CMK (cell line): ENCODE measurements at regions not wholly inside any gene's neighbourhood (a gene's known extent, or its start where the extent isn't known, plus 50 kb on each side); places are given as distances from the start of the nearest gene placed in this dataset.

ENCODE experiments used
- DNase-seq: peaks from one replicate; pipeline ENCODE4 v3.0.0-alpha.2; 2010; ENCODE audit warnings: low read depth

- no peak for DNase-seq
These were observed 184.8 kb upstream of the SASH1 start for GRCh38 chr6:148157841-148158240.

DNA sequence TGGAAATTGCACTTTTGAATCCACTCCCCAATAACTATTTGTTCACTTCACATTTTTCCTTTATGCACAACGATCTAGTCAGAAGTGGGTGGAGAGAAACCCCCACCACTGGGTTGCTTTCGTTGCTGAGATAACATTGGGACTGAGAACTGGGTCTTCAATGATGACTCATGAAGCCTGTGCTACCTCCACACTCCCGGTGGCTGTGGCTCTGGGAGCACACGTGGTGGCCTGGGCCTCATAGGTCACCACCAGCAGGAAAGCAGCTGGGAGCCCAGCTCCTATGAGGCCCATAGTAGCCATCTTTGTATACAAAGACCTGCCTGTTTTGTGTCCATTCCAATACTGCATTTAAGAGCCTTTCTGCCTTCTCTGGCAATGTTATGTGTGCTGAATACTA lies 178.0 kb upstream of the SASH1 start:
- no peak for DNase-seq

- DNase-seq = no peak
These were observed 176.2 kb upstream of the SASH1 start for GRCh38 chr6:148166339-148166968.

GRCh38 chr6:148169706-148170105 lies 172.9 kb upstream of the SASH1 start:
- no peak for DNase-seq

GRCh38 chr6:148170286-148170685 lies 172.4 kb upstream of the SASH1 start:
- no peak for DNase-seq

DNA sequence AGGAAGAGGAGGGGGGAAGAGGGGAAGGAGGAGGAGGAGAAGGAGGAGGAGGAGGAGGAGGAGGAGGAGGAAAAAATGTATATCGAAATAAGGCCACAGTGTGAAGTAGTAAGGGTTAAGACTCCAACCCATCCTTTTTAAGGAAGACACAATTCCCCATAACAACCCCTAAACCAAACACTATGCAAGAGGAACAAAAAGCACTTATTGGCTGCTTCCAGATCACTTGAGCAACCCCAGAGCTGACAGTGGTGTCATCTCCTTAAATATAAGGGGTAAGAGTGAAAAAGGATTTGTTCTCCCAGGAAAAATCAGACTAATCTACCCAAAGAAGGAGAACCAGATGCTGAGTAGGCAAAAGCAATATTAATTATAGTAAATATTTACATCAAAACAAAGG lies 169.1 kb upstream of the SASH1 start:
- DNase-seq = no peak

- no peak for DNase-seq
These were observed 167.0 kb upstream of the SASH1 start for GRCh38 chr6:148175550-148176188.

- DNase-seq = no peak
These were observed 164.9 kb upstream of the SASH1 start for GRCh38 chr6:148177589-148178233.

- DNase-seq = no peak
These were observed 162.9 kb upstream of the SASH1 start for GRCh38 chr6:148179786-148180185.

GRCh38 chr6:148182378-148182777 lies 160.3 kb upstream of the SASH1 start:
- no peak for DNase-seq

DNA sequence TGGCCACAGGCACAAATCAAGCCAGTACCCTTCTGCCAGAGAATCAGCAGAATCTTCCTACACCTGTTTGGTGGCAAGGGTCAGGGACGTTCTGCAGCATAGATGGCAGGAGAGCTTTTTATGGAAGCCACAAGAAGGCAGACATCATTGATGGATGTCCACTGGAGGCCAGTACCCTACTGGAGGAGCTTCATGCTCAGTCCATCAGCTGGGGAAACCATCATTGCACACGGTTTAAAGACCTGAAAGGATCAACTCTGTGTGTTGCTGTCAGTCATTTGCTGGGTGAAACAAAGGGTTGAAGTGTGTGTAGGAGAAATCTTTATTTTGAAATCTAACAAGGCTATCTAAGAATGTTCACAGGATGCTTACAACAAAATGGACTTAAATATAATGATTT lies 158.9 kb upstream of the SASH1 start:
- DNase-seq = no peak

DNA sequence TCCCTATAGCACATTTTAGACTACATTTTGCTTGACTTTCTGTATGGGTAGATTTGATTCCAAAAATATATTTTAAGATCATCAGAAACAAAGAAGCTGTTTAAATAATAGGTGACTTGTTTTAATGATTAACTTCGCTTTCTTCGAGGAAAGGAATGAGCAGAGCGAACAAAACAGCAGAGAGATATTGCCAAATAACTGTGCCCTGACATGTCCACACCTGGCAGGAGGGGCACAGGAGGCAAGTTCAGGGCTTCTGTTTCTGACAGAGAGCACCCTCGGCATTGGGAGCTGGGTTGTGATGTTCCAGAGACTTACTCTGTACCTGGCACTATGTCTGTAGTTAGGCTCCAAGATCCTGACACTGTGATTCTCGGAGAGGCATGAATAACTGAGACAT lies 155.7 kb upstream of the SASH1 start:
- no peak for DNase-seq

GRCh38 chr6:148192310-148192709 lies 150.3 kb upstream of the SASH1 start:
- DNase-seq = no peak

- DNase-seq = no peak
These were observed 149.5 kb upstream of the SASH1 start for GRCh38 chr6:148193063-148193680.

DNA sequence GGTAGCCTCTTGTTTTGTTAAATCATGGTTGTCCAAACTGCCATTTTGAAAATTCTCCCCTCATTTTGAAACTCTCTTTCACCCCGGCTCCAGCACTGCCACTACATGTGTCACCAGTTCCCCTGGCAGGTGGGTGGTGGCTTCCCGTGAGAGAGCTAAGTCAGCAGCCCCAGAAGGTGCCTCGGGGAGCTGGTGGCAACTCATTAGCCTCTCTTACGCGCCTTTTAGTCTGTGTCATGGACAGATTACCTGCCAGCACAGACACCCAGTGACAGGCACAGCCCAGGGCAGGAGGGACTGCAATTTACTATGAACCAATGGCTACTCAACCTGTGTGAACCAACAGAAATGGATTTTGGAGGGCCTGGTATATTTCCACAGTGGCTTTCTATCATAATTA lies 147.1 kb upstream of the SASH1 start:
- DNase-seq = no peak

DNA sequence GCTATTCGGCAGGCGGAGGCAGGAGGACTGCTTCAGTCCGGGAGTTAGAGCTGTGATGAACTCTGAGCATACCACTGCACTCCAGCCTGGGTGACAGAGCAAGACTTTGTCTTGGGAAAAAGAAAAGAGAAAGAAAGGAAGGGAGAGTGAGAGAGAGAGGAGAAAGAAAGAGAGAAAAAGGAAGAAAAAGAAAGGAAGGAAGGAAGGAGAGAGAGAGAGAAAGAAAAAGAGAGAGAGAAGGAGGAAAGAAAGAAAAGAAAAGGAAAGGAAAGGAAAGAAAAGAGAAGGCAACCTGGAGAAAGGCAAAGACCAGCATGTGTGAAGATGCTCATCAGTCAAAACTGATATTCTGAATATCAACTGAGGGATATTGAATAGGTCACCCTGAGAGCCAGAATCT lies 143.1 kb upstream of the SASH1 start:
- no peak for DNase-seq

DNA sequence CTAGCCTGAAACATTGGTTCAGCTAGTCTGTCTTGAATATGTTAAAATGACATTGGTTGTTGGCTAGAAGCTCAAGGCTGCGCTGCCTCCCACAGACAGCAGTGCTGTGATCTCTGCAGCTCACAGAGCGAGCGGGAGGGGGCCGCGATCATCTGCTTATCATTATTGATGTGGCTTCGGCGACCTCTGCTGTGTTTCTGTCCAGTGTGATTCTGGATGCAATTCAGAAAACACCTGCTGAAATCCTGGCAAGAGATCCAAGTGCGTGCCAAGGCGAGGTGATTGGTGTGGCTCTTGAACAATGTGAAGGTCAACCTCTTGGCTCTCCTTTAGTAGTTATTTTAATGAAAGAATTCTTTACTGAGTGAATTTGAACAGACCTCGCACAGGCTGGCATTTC lies 142.3 kb upstream of the SASH1 start:
- no peak for DNase-seq

GRCh38 chr6:148200781-148201180 lies 141.9 kb upstream of the SASH1 start:
- DNase-seq = no peak

GRCh38 chr6:148203281-148203925 lies 139.2 kb upstream of the SASH1 start:
- DNase-seq = no peak

GRCh38 chr6:148203970-148204369 lies 138.7 kb upstream of the SASH1 start:
- peak; percentile 12 for DNase-seq

- no peak for DNase-seq
These were observed 134.3 kb upstream of the SASH1 start for GRCh38 chr6:148208298-148208697.

GRCh38 chr6:148211777-148212324 lies 130.8 kb upstream of the SASH1 start:
- no peak for DNase-seq
